Keratinocyte (primary cell): ENCODE measurements at regions not wholly inside any gene's neighbourhood (a gene's known extent, or its start where the extent isn't known, plus 50 kb on each side); places are given as distances from the start of the nearest gene placed in this dataset.

Experiments used
- DNase-seq: peaks from one replicate; pipeline ENCODE4 v3.0.0-alpha.2; 2011; ENCODE audit warnings: low read depth, missing footprints, low spot score
- FAIRE-seq: peaks from 2 replicates; lab custom pipeline; 2011; peaks lifted over from hg19 to GRCh38; lab: Jason Lieb, UNC
- H2AFZ ChIP-seq: 2 replicates; pipeline ENCODE4 v1.6.0; 2012; ENCODE audit warnings: low read length, control low read depth, inconsistent platforms; ENCODE audit not compliant: control insufficient read depth
- H3K27ac ChIP-seq: 2 replicates; pipeline ENCODE4 v1.5.1; 2011; ENCODE audit warnings: low read length; ENCODE audit not compliant: control insufficient read depth, insufficient read depth
- H3K27me3 ChIP-seq: 3 replicates; pipeline ENCODE4 v1.6.0; 2011; ENCODE audit warnings: low read length; ENCODE audit not compliant: control insufficient read depth, insufficient read depth; ENCODE audit errors: extremely low read depth
- H3K36me3 ChIP-seq, 2 experiments: 2 replicates in 1 of 2; 3 replicates in 1 of 2; pipeline ENCODE4 v1.5.1; 2011; ENCODE audit warnings: low read length in 2 of 2, mild to moderate bottlenecking in 1 of 2; ENCODE audit not compliant: control insufficient read depth in 2 of 2, insufficient read depth in 2 of 2; ENCODE audit errors: extremely low read depth in 1 of 2
- H3K4me1 ChIP-seq: 3 replicates; pipeline ENCODE4 v1.5.1; 2011; ENCODE audit warnings: low read length; ENCODE audit not compliant: control insufficient read depth, insufficient read depth; ENCODE audit errors: extremely low read depth
- H3K4me2 ChIP-seq: 3 replicates; pipeline ENCODE4 v1.6.0; 2011; ENCODE audit warnings: low read depth, low read length; ENCODE audit not compliant: control insufficient read depth, insufficient read depth; ENCODE audit errors: extremely low read depth
- H3K4me3 ChIP-seq, 3 experiments: fragments of 200-600 bp in 1 of 3; sonication (generic) in 1 of 3; 2 replicates in 2 of 3; 3 replicates in 1 of 3; pipeline ENCODE4 v1.5.1; 2011 to 2016; ENCODE audit warnings: low read length in 3 of 3, mild to moderate bottlenecking in 3 of 3, control low read depth in 2 of 3, inconsistent platforms in 1 of 3, low read depth in 1 of 3, mixed read lengths in 1 of 3, mixed run types in 1 of 3, moderate library complexity in 1 of 3; ENCODE audit not compliant: control insufficient read depth in 2 of 3, insufficient read depth in 2 of 3; ENCODE audit errors: extremely low read depth in 1 of 3
- H3K79me2 ChIP-seq: 2 replicates; pipeline ENCODE4 v1.6.0; 2012; ENCODE audit warnings: low read length; ENCODE audit not compliant: control insufficient read depth, insufficient read depth
- H3K9ac ChIP-seq: 3 replicates; pipeline ENCODE4 v1.6.0; 2011; ENCODE audit warnings: low read length; ENCODE audit not compliant: control insufficient read depth, insufficient read depth; ENCODE audit errors: extremely low read depth
- H3K9me1 ChIP-seq: 3 replicates; pipeline ENCODE4 v1.6.0; 2011; ENCODE audit warnings: low read length; ENCODE audit not compliant: control insufficient read depth, insufficient read depth; ENCODE audit errors: extremely low read depth
- H3K9me3 ChIP-seq: 2 replicates; pipeline ENCODE4 v1.5.1; 2012; ENCODE audit warnings: low read depth, low read length; ENCODE audit not compliant: control insufficient read depth
- H4K20me1 ChIP-seq: 3 replicates; pipeline ENCODE4 v1.6.0; 2011; ENCODE audit warnings: low read length; ENCODE audit not compliant: control insufficient read depth, insufficient read depth; ENCODE audit errors: extremely low read depth
- EZH2 ChIP-seq: IDR thresholded peaks from one replicate; pipeline ENCODE4 v1.6.1; 2012; ENCODE audit warnings: inconsistent platforms, mild to moderate bottlenecking, low read length, moderate library complexity
- dilution Hi-C: fragments of 300-500 bp; cut with MboI; formaldehyde crosslinking; loops from one replicate; pipeline ENCODE4 v1.7.0; 2020; ENCODE audit warnings: low sequenced_read_pairs; ENCODE audit not compliant: extremely low pct_ligation_motif_present
- TF ChIP-seq, protein P1 (sequence below), 3 experiments: IDR thresholded peaks in 1 of 3; conservative IDR thresholded peaks in 1 of 3; optimal IDR thresholded peaks in 1 of 3; 2 replicates in 2 of 3; 3 replicates in 1 of 3; pipeline versions ENCODE3 to v1.5.1; 2011; ENCODE audit warnings: low read length in 3 of 3, mild to moderate bottlenecking in 3 of 3, moderate library complexity in 2 of 3, control low read depth in 1 of 3, inconsistent platforms in 1 of 3; ENCODE audit not compliant: insufficient read depth in 2 of 3; ENCODE audit errors: extremely low read depth in 1 of 3

DNA sequence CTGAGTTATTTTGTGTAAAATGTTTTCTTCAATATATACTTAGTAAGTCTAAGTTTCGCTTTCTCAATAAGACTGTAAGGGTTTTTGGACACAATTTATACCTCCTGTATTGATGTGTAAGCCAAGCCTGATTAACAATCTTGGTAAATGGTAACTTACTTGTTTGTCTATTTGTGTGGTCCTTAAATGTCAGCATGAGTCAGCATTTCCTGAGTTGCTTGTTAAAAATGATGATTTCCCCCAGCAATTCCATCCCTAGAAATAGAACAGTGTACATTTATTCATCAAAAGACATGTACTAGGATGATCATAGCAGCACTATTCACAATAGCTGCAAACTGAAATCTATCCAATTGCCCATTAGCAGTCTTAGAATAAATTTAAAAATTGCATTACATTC is 53.4 kb upstream of the LRIG1 start:
- Histone ChIP-seq H3K27me3 (no peaks in the 10 kb centered on the region), H3K9me3 (no peaks in the 10 kb centered on the region), H3K79me2 (no peaks in the 10 kb centered on the region), H3K4me1 (no peaks in the 10 kb centered on the region), H2AFZ (no peak overlapping the region), H4K20me1 (no peaks in the 10 kb centered on the region), H3K4me2 (no peak overlapping the region), H3K4me3 (no peak overlapping the region), H3K27ac (no peak overlapping the region), H3K9me1 (no peaks in the 10 kb centered on the region), H3K9ac (no peak overlapping the region), H3K36me3 (no peaks in the 10 kb centered on the region)
- DNase-seq = no peak
- TF ChIP-seq EZH2 = no peak
- TF ChIP-seq, protein P1, sequence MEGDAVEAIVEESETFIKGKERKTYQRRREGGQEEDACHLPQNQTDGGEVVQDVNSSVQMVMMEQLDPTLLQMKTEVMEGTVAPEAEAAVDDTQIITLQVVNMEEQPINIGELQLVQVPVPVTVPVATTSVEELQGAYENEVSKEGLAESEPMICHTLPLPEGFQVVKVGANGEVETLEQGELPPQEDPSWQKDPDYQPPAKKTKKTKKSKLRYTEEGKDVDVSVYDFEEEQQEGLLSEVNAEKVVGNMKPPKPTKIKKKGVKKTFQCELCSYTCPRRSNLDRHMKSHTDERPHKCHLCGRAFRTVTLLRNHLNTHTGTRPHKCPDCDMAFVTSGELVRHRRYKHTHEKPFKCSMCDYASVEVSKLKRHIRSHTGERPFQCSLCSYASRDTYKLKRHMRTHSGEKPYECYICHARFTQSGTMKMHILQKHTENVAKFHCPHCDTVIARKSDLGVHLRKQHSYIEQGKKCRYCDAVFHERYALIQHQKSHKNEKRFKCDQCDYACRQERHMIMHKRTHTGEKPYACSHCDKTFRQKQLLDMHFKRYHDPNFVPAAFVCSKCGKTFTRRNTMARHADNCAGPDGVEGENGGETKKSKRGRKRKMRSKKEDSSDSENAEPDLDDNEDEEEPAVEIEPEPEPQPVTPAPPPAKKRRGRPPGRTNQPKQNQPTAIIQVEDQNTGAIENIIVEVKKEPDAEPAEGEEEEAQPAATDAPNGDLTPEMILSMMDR (optimal IDR thresholded peaks at IDR 0.05 in 1 of 3, IDR thresholded peaks at IDR 0.05 in 1 of 3, conservative IDR thresholded peaks at IDR 0.05 in 1 of 3; ENCODE audit: extremely low read depth in 1 of 3, insufficient read depth in 2 of 3, low read length in 3 of 3) = no peak
- dilution Hi-C loops = no loop called here
- FAIRE-seq = no peak

DNA sequence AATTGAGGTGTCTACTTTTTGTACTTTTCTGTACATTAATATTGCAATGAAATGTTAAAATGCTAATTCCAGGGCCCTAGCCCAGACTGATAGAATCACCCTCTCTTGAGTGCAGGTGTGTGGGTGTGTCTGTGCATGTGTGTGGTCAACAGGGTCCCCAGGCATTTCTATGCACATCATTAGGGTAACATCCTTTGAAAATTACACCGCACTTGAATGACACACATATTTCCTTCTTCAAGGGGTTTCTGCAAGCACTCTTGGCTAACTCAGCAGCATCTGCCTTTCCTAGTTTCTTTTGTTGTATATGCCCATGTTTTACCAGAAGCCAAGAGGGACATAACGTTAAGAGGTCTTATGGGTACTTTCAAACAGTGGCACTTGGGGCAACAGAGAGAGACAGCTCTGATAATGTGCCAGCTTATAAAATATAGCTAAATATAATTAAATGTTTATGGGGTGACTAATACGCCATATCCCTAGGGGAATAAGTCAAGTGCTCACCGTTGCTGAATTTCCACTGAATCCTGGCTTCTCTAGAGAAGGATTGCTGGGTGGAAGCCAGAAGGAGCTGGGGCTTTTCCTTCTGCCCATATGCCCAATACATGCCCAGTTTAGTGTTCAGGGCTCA is 54.5 kb upstream of the LRIG1 start:
- Histone ChIP-seq H3K27ac (no peak overlapping the region), H3K9me1 (no peaks in the 10 kb centered on the region), H3K79me2 (no peaks in the 10 kb centered on the region), H3K4me1 (no peaks in the 10 kb centered on the region), H3K4me2 (no peak overlapping the region), H4K20me1 (no peaks in the 10 kb centered on the region), H3K36me3 (no peaks in the 10 kb centered on the region), H3K9me3 (no peaks in the 10 kb centered on the region), H2AFZ (no peak overlapping the region), H3K9ac (no peak overlapping the region), H3K27me3 (no peaks in the 10 kb centered on the region), H3K4me3 (no peak overlapping the region)
- TF ChIP-seq EZH2 = no peak
- TF ChIP-seq, protein P1 (optimal IDR thresholded peaks at IDR 0.05 in 1 of 3, IDR thresholded peaks at IDR 0.05 in 1 of 3, conservative IDR thresholded peaks at IDR 0.05 in 1 of 3; ENCODE audit: extremely low read depth in 1 of 3, insufficient read depth in 2 of 3, low read length in 3 of 3) = no peak
- no peak for FAIRE-seq
- no peak for DNase-seq
- dilution Hi-C loops = no loop called here
